ENCODE measurements at regions not wholly inside any gene's neighbourhood (a gene's known extent, or its start where the extent isn't known, plus 50 kb on each side); places are given as distances from the start of the nearest gene placed in this dataset.
"Not testable (repeated sequence)": the region's sequence is repeated elsewhere in the genome, so short reads cannot be mapped to it uniquely, and the experiment has no call there.

GRCh38 chr4:101696276-101697010, 94.1 kb upstream of the BANK1 start:
- no peak for DNase-seq (ENCODE audit: low read depth)
- no peak for TF ChIP-seq CTCF (IDR thresholded peaks at IDR 0.05; ENCODE audit: insufficient read depth, low read depth, low read length)
- no peak overlapping the region for H3K4me3 ChIP-seq (ENCODE audit: low read depth, low read length)

DNA sequence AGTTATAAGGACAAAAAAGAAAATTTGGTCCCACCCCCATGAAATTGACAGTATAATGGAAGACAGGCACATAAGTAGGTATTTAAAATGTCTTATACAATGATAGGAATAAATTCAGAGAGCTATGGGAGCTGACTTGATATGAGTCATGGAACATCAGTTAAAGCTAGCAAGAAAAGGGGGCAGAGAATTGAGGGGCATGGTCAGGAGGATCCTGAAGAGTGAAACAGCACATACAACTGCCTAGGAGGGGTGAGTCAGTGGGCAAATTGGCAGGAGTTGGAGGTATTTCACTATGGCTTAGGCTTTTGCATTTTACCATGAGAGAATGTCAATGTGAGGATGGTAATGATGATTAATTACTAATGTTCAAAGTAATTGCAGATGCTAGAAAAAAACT, 95.4 kb upstream of the BANK1 start:
- no peak for DNase-seq (ENCODE audit: low read depth)
- TF ChIP-seq CTCF (IDR thresholded peaks at IDR 0.05; ENCODE audit: insufficient read depth, low read depth, low read length) = no peak
- H3K4me3 ChIP-seq (ENCODE audit: low read depth, low read length) = no peak overlapping the region

- not testable (repeated sequence) for DNase-seq (ENCODE audit: low read depth); H3K4me3 ChIP-seq (ENCODE audit: low read depth, low read length)
Measured at GRCh38 chr4:101694403-101694802, 96.1 kb upstream of the BANK1 start.

- TF ChIP-seq CTCF (IDR thresholded peaks at IDR 0.05; ENCODE audit: insufficient read depth, low read depth, low read length) = no peak
- DNase-seq (ENCODE audit: low read depth) = no peak
- no peak overlapping the region for H3K4me3 ChIP-seq (ENCODE audit: low read depth, low read length)
Measured at GRCh38 chr4:101693842-101694398, 96.6 kb upstream of the BANK1 start.

- no peak for DNase-seq (ENCODE audit: low read depth)
- TF ChIP-seq CTCF (IDR thresholded peaks at IDR 0.05; ENCODE audit: insufficient read depth, low read depth, low read length) = no peak
- H3K4me3 ChIP-seq (ENCODE audit: low read depth, low read length) = no peak overlapping the region
Measured at GRCh38 chr4:101689220-101689619, 101.3 kb upstream of the BANK1 start.

- TF ChIP-seq CTCF (IDR thresholded peaks at IDR 0.05; ENCODE audit: insufficient read depth, low read depth, low read length) = no peak
- DNase-seq (ENCODE audit: low read depth) = no peak
- no peak overlapping the region for H3K4me3 ChIP-seq (ENCODE audit: low read depth, low read length)
Measured at GRCh38 chr4:101685126-101685525, 105.4 kb upstream of the BANK1 start.

DNA sequence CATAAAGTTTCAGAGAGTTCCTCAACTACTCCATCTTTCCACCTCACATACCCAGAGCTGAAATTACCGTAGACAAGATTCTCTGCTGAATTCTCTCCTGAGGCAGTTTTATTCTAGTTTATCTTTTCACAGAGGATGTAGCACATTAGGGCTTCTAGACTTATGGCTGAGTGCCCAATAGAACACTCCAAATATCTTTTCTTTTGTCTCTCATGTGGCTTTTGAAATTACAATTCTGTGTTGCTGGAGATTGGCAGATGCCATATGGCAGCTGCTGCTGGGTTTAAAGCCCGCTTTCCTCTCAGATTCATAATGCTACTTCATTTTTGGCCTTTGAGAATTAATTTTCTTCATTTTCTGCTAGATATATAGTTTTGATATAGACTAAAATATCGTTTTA, 107.6 kb upstream of the BANK1 start:
- DNase-seq (ENCODE audit: low read depth) = no peak
- H3K4me3 ChIP-seq (ENCODE audit: low read depth, low read length) = no peak overlapping the region
- no peak for TF ChIP-seq CTCF (IDR thresholded peaks at IDR 0.05; ENCODE audit: insufficient read depth, low read depth, low read length)
